ENCODE measurements at regions not wholly inside any gene's neighbourhood (a gene's known extent, or its start where the extent isn't known, plus 50 kb on each side); places are given as distances from the start of the nearest gene placed in this dataset.

- no peak for DNase-seq
These were observed 200.2 kb upstream of the ARHGAP20 start for GRCh38 chr11:110912437-110912836.

- DNase-seq, result no peak
These were observed 198.1 kb upstream of the ARHGAP20 start for GRCh38 chr11:110910384-110910783.

- no peak for DNase-seq
These were observed 197.1 kb upstream of the ARHGAP20 start for GRCh38 chr11:110909336-110909735.

- no peak for DNase-seq
These were observed 196.3 kb upstream of the ARHGAP20 start for GRCh38 chr11:110908401-110909105.

- DNase-seq, result no peak
These were observed 195.4 kb upstream of the ARHGAP20 start for GRCh38 chr11:110907629-110908028.

GRCh38 chr11:110903830-110904229, 191.6 kb upstream of the ARHGAP20 start:
- DNase-seq, result no peak

- DNase-seq, result no peak
These were observed 191.1 kb upstream of the ARHGAP20 start for GRCh38 chr11:110903378-110903777.

- no peak for DNase-seq
These were observed 189.2 kb upstream of the ARHGAP20 start for GRCh38 chr11:110901441-110901840.

- DNase-seq, result no peak
These were observed 188.2 kb upstream of the ARHGAP20 start for GRCh38 chr11:110900426-110900825.

- no peak for DNase-seq
These were observed 184.8 kb upstream of the ARHGAP20 start for GRCh38 chr11:110897035-110897434.

GRCh38 chr11:110896358-110896757, 184.1 kb upstream of the ARHGAP20 start:
- no peak for DNase-seq

GRCh38 chr11:110894224-110894623, 182.0 kb upstream of the ARHGAP20 start:
- no peak for DNase-seq

- DNase-seq, result no peak
These were observed 180.6 kb upstream of the ARHGAP20 start for GRCh38 chr11:110892741-110893285.

- no peak for DNase-seq
These were observed 179.2 kb upstream of the ARHGAP20 start for GRCh38 chr11:110891411-110891810.

GRCh38 chr11:110890995-110891394, 178.8 kb upstream of the ARHGAP20 start:
- DNase-seq, result no peak

GRCh38 chr11:110886288-110886970, 174.2 kb upstream of the ARHGAP20 start:
- no peak for DNase-seq

GRCh38 chr11:110883256-110883655, 171.0 kb upstream of the ARHGAP20 start:
- no peak for DNase-seq

- DNase-seq, result no peak
These were observed 166.3 kb upstream of the ARHGAP20 start for GRCh38 chr11:110878513-110878912.

- DNase-seq, result no peak
These were observed 162.3 kb upstream of the ARHGAP20 start for GRCh38 chr11:110874437-110875030.

GRCh38 chr11:110873975-110874374, 161.7 kb upstream of the ARHGAP20 start:
- DNase-seq, result no peak

- DNase-seq, result no peak
These were observed 158.7 kb upstream of the ARHGAP20 start for GRCh38 chr11:110870816-110871522.

GRCh38 chr11:110867951-110868350, 155.7 kb upstream of the ARHGAP20 start:
- DNase-seq, result no peak

- no peak for DNase-seq
These were observed 153.8 kb upstream of the ARHGAP20 start for GRCh38 chr11:110866081-110866480.

Measured in NCI-H2107 (cell line).